CD14-positive monocyte (primary cell): ENCODE measurements at regions not wholly inside any gene's neighbourhood (a gene's known extent, or its start where the extent isn't known, plus 50 kb on each side); places are given as distances from the start of the nearest gene placed in this dataset.
"Not testable (repeated sequence)": the region's sequence is repeated elsewhere in the genome, so short reads cannot be mapped to it uniquely, and the experiment has no call there.

Experiments
- DNase-seq, 3 donors: peaks; one replicate each; pipeline ENCODE4 v3.0.0-alpha.2; 2011 to 2022
- H2AFZ ChIP-seq: 2 replicates; pipeline ENCODE4 v1.6.0; 2012; ENCODE audit warnings: mild to moderate bottlenecking, low read depth, low read length, inconsistent platforms; ENCODE audit not compliant: insufficient read depth, poor library complexity, severe bottlenecking
- H3K27ac ChIP-seq, 2 donors: 1 replicate in 1 of 2; 2 replicates in 1 of 2; pipeline ENCODE4 v1.5.1; 2012 to 2013; ENCODE audit warnings: low read length in 2 of 2, control low read depth in 1 of 2, inconsistent platforms in 1 of 2, low read depth in 1 of 2, mild to moderate bottlenecking in 1 of 2
- H3K27me3 ChIP-seq, 2 donors: one replicate each; pipeline versions ENCODE4 v1.6.0 to v1.6.1; 2011 to 2013; ENCODE audit warnings: low read length in 2 of 2; ENCODE audit not compliant: control insufficient read depth in 2 of 2, insufficient read depth in 2 of 2
- H3K36me3 ChIP-seq, 2 donors: replicated peaks in 1 of 2; 1 replicate in 1 of 2; 2 replicates in 1 of 2; pipeline versions ENCODE4 v1.5.1 to v1.6.1; 2012 to 2013; ENCODE audit warnings: low read length in 2 of 2, control low read depth in 1 of 2, inconsistent platforms in 1 of 2, mild to moderate bottlenecking in 1 of 2; ENCODE audit not compliant: insufficient read depth in 2 of 2, control insufficient read depth in 1 of 2
- H3K4me1 ChIP-seq, 2 donors: 1 replicate in 1 of 2; 2 replicates in 1 of 2; pipeline versions ENCODE4 v1.5.1 to v1.6.1; 2012 to 2013; ENCODE audit warnings: low read length in 2 of 2, control low read depth in 1 of 2, inconsistent platforms in 1 of 2, mild to moderate bottlenecking in 1 of 2, moderate library complexity in 1 of 2; ENCODE audit not compliant: insufficient read depth in 2 of 2, control insufficient read depth in 1 of 2
- H3K4me2 ChIP-seq: replicated peaks from 2 replicates; pipeline ENCODE3; 2012; ENCODE audit warnings: low read length, moderate library complexity, mild to moderate bottlenecking; ENCODE audit not compliant: poor library complexity, severe bottlenecking; ENCODE audit errors: extremely low read depth
- H3K4me3 ChIP-seq, 3 experiments: fragments of 200-600 bp in 1 of 3; sonication (generic) in 1 of 3; replicated peaks in 1 of 3; 1 replicate in 2 of 3; 2 replicates in 1 of 3; pipeline ENCODE4 v1.5.1; 2011 to 2013; ENCODE audit warnings: low read length in 3 of 3, mild to moderate bottlenecking in 3 of 3, control low read depth in 2 of 3, low read depth in 2 of 3, inconsistent platforms in 1 of 3, moderate library complexity in 1 of 3
- H3K79me2 ChIP-seq: 2 replicates; pipeline ENCODE4 v1.6.0; 2012; ENCODE audit warnings: mild to moderate bottlenecking, control low read depth, inconsistent platforms, low read length, moderate library complexity; ENCODE audit not compliant: insufficient read depth
- H3K9ac ChIP-seq: 2 replicates; pipeline ENCODE4 v1.6.0; 2017; ENCODE audit warnings: low read length, mild to moderate bottlenecking; ENCODE audit not compliant: insufficient read depth, poor library complexity, severe bottlenecking
- H3K9me3 ChIP-seq, 2 donors: replicated peaks in 1 of 2; 1 replicate in 1 of 2; 2 replicates in 1 of 2; pipeline versions ENCODE4 v1.5.1 to v1.6.1; 2012 to 2013; ENCODE audit warnings: low read length in 2 of 2, control low read depth in 1 of 2; ENCODE audit not compliant: control insufficient read depth in 1 of 2, insufficient read depth in 1 of 2
- H4K20me1 ChIP-seq: 2 replicates; pipeline ENCODE4 v1.6.0; 2012; ENCODE audit warnings: mild to moderate bottlenecking, low read length, control low read depth, moderate library complexity; ENCODE audit not compliant: insufficient read depth
- H3K27ac Mint-ChIP-seq, 7 donors: one replicate each; pipeline ENCODE4 v1.8.0; 2020; ENCODE audit warnings: mild to moderate bottlenecking in 7 of 7, mixed read lengths in 7 of 7, moderate library complexity in 6 of 7, inconsistent platforms in 2 of 7
- H3K27me3 Mint-ChIP-seq, 3 donors: one replicate each; pipeline ENCODE4 v1.8.0; 2021 to 2022; ENCODE audit warnings: low read depth in 3 of 3, mild to moderate bottlenecking in 3 of 3, mixed read lengths in 3 of 3, moderate library complexity in 3 of 3, inconsistent platforms in 1 of 3
- H3K36me3 Mint-ChIP-seq, 2 donors: one replicate each; pipeline ENCODE4 v1.8.0; 2020; ENCODE audit warnings: mixed read lengths in 2 of 2, inconsistent platforms in 1 of 2, mild to moderate bottlenecking in 1 of 2
- H3K4me1 Mint-ChIP-seq: one replicate; pipeline ENCODE4 v1.8.0; 2020; ENCODE audit warnings: mild to moderate bottlenecking, mixed read lengths
- H3K4me3 Mint-ChIP-seq, 2 donors: one replicate each; pipeline ENCODE4 v1.8.0; 2020; ENCODE audit warnings: mild to moderate bottlenecking in 2 of 2, mixed read lengths in 2 of 2, moderate library complexity in 1 of 2
- H3K9me3 Mint-ChIP-seq, 7 donors: one replicate each; pipeline ENCODE4 v1.8.0; 2020 to 2022; ENCODE audit warnings: mixed read lengths in 7 of 7, mild to moderate bottlenecking in 6 of 7, moderate library complexity in 6 of 7, inconsistent platforms in 2 of 7
- WGBS: methylation state at CpG from one replicate; pipeline ENCODE4 v1.1.5; 2013; ENCODE audit warnings: missing lambda C conversion rate; ENCODE audit not compliant: insufficient coverage; 5-methylcytosine and 5-hydroxymethylcytosine counted together
- intact Hi-C, 2 donors: fragments of 100-400 bp; cut with micrococcal nuclease; formaldehyde crosslinking; loops; one replicate each; pipeline versions ENCODE4 v1.15.0 to v1.15.1; 2023

DNA sequence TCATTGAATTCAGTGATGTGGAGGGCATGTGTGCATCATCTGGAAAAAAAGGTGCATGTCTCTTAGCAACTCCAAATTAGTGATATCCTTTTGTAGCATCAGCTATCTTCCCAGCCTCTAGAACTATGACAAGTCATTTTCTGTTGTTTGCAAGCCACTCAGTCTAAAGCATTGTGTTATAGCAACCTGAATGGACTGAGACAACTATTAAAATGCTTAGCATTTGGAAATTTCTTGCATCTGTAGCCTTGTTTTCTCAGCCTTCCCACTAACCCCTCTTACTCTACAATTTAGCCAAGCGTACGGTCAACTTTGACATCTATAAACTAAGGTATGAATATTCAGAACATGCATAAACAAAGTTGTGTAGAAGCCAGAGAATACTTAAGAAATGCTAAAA, 777.1 kb upstream of the CDH18 start:
- H3K36me3 Mint-ChIP-seq, H4K20me1 ChIP-seq, H3K9me3 ChIP-seq, H3K9me3 Mint-ChIP-seq, H3K4me1 Mint-ChIP-seq, H3K27me3 ChIP-seq, H3K27me3 Mint-ChIP-seq, H3K79me2 ChIP-seq, H2AFZ ChIP-seq, H3K4me3 Mint-ChIP-seq, H3K9ac ChIP-seq, intact Hi-C loops, H3K4me3 ChIP-seq, H3K27ac ChIP-seq, H3K36me3 ChIP-seq, H3K4me2 ChIP-seq, H3K4me1 ChIP-seq, H3K27ac Mint-ChIP-seq, DNase-seq: not testable (repeated sequence)
- no CpG with 5 or more reads among the region's 2 CpGs for whole genome bisulfite sequencing

DNA sequence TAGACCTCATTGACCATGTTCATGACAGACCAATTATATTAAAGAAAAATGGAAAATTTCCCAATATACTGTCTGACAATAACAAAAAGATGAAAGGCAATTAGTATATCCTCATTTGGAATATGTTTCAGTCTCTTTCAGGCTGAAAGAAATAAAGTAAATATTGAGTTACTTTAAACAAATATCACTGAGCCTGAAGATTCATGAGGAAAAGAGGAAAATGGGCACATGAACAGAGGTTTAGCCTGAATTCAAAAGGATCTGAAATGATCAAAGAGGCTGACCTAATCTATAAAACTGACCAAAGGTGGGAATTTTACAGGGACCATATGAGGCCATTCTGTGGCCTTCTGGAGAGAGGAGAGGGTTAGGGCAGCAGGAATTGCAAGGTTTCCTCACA, 771.5 kb upstream of the CDH18 start:
- H3K9ac ChIP-seq, H3K27me3 ChIP-seq, H3K36me3 Mint-ChIP-seq, H3K4me3 Mint-ChIP-seq, H3K9me3 Mint-ChIP-seq, H3K27ac ChIP-seq, intact Hi-C loops, H3K4me1 ChIP-seq, H3K4me1 Mint-ChIP-seq, DNase-seq, H3K79me2 ChIP-seq, H2AFZ ChIP-seq, H4K20me1 ChIP-seq, H3K4me2 ChIP-seq, H3K27me3 Mint-ChIP-seq, H3K36me3 ChIP-seq, H3K4me3 ChIP-seq, H3K9me3 ChIP-seq, H3K27ac Mint-ChIP-seq: not testable (repeated sequence)

DNA sequence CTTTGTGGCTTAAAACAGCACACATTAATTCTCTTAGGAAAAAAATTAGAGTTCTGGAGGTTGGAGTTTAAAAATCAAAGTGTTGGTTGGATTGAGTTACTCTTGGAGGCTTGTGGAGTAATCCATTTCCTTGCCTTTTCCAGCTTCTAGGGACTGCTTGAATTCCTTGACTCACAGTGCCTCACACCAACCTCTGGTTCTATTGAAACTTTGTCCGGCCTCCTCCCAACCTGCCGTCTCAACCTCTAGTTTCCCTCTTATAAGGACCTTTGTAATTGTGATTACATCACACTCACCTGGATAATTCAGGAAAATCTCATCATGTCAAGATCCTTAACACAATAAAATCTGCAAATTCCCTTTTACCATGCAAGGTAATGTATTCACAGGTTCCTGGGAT, 764.2 kb upstream of the CDH18 start:
- H3K4me3 Mint-ChIP-seq, H3K9ac ChIP-seq, H3K4me2 ChIP-seq, H4K20me1 ChIP-seq, H3K36me3 ChIP-seq, H3K27ac Mint-ChIP-seq, H3K4me3 ChIP-seq, H3K9me3 ChIP-seq, H3K27me3 Mint-ChIP-seq, H3K79me2 ChIP-seq, H3K4me1 Mint-ChIP-seq, DNase-seq, H3K36me3 Mint-ChIP-seq, H3K4me1 ChIP-seq, H3K9me3 Mint-ChIP-seq, H3K27ac ChIP-seq, H3K27me3 ChIP-seq, H2AFZ ChIP-seq, intact Hi-C loops: not testable (repeated sequence)
- no CpG with 5 or more reads among the region's 2 CpGs for WGBS

DNA sequence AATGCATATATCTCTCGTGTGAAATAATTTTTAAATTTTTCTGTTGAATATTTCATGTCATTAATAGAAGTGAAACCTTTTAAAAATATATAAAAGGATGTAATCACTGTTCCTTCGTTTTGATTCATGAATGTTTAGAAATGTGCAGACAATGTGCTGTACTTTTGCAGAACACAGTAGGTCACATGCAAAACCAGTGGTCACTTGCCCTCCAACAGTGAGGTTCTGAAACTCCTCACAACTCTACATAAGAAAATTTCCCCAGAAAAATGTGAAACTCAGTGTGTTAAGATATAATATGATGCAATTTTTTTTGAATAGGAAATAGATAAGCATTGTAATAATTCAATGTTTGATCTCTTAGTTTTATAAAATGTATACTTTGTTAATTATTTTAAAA, 747.7 kb upstream of the CDH18 start:
- H3K9ac ChIP-seq, H2AFZ ChIP-seq, H3K27me3 Mint-ChIP-seq, H3K27me3 ChIP-seq, H3K27ac ChIP-seq, H4K20me1 ChIP-seq, H3K4me1 ChIP-seq, H3K9me3 ChIP-seq, H3K36me3 ChIP-seq, H3K4me3 ChIP-seq, H3K79me2 ChIP-seq, intact Hi-C loops, H3K4me2 ChIP-seq, H3K36me3 Mint-ChIP-seq, H3K4me3 Mint-ChIP-seq, H3K9me3 Mint-ChIP-seq, DNase-seq, H3K27ac Mint-ChIP-seq, H3K4me1 Mint-ChIP-seq: not testable (repeated sequence)
- no CpG with 5 or more reads among the region's 2 CpGs for WGBS

DNA sequence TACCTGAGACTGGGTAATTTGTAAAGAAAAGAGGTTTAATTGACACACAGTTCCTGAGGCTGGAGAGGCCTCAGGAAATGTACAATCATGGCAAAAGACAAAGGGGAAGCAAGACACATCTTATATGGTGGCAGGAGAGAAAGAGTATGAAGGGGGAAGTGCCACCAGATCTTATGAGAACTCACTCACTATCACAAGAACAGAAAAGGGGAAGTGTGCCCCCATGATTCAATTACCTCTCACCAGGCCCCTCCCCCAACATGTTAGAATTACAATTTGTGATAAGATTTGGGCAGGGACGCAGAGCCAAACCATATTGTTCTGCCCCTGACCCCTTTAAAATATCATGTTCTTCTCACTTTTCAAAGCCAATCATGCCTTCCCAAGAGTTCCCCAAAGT, 744.2 kb upstream of the CDH18 start:
- H3K4me3 Mint-ChIP-seq, H3K4me3 ChIP-seq: not testable (repeated sequence)

More for the DNA sequence above, 744.2 kb upstream of the CDH18 start:
- H3K4me2 ChIP-seq, H3K79me2 ChIP-seq, intact Hi-C loops, H3K36me3 Mint-ChIP-seq, DNase-seq, H3K9ac ChIP-seq, H3K9me3 Mint-ChIP-seq, H3K27ac Mint-ChIP-seq, H3K27ac ChIP-seq, H3K36me3 ChIP-seq, H3K4me1 Mint-ChIP-seq, H3K27me3 ChIP-seq, H3K4me1 ChIP-seq, H3K9me3 ChIP-seq, H4K20me1 ChIP-seq, H2AFZ ChIP-seq, H3K27me3 Mint-ChIP-seq: not testable (repeated sequence)
- no CpG with 5 or more reads among the region's 1 CpG for WGBS
